ENCODE measurements at regions not wholly inside any gene's neighbourhood (a gene's known extent, or its start where the extent isn't known, plus 50 kb on each side); places are given as distances from the start of the nearest gene placed in this dataset.

DNA sequence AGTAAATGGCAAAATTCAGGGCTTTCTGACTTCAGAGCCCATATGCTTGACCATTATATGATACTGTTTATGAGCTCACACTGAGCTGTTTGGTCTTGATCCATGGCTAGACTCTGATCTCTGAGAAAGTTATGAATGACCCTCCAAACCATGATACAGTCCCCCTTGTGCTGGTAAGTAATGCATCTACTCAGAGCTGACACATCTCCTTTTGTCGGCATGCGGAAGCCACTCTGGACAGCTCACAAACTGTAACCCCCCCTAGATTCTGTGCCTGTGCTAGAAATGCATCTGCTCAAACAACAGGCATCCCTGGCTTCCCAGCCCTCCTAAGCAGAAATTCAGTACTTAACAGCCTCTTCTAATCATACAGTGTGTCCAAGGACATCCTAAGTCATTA, 150.8 kb upstream of the RAG2 start:
- Histone ChIP-seq H3K56ac (ENCODE audit: insufficient read length, low read depth, low read length) (no peak overlapping the region), H3K27ac (ENCODE audit: insufficient read length, low read depth, low read length) (no peak overlapping the region), H4K20me1 (ENCODE audit: control insufficient read depth, insufficient read depth, insufficient read length) (no peaks in the 10 kb centered on the region), H3K23me2 (ENCODE audit: insufficient read length, low read depth, low read length, poor library complexity, severe bottlenecking) (no peaks in the 10 kb centered on the region), H3K18ac (ENCODE audit: insufficient read length, low read depth, low read length) (no peak overlapping the region), H4K8ac (replicated peaks; ENCODE audit: insufficient read length, low read depth, low read length) (no peak overlapping the region), H3K4me1 (ENCODE audit: insufficient read depth, low read length) (no peaks in the 10 kb centered on the region; the same call in 1 of the 2 replicates), H4K5ac (ENCODE audit: insufficient read length, low read depth, low read length) (no peak overlapping the region), H3K9ac (ENCODE audit: extremely low read depth, insufficient read length, low read length) (no peak overlapping the region), H3K4ac (ENCODE audit: low read depth, low read length) (no peak overlapping the region), H3K79me1 (ENCODE audit: insufficient read depth, low read depth, low read length, poor library complexity, severe bottlenecking) (no peaks in the 10 kb centered on the region), H2AK5ac (ENCODE audit: insufficient read length, low read length) (no peak overlapping the region), H3K4me2 (ENCODE audit: insufficient read depth, insufficient read length, low read length) (no peak overlapping the region), H3T11ph (ENCODE audit: low read length) (no peak overlapping the region), H2BK15ac (ENCODE audit: low read depth, low read length) (no peak overlapping the region), H3K27me3 (ENCODE audit: insufficient read depth, low read length) (no peaks in the 10 kb centered on the region), H3K14ac (ENCODE audit: insufficient read depth, low read length) (no peak overlapping the region), H4K91ac (ENCODE audit: insufficient read length, low read depth, low read length) (no peak overlapping the region), H3K9me3 (ENCODE audit: control insufficient read depth, low read depth, low read length) (no peaks in the 10 kb centered on the region), H2BK120ac (ENCODE audit: low read depth, low read length, poor library complexity, severe bottlenecking) (no peak overlapping the region), H2BK5ac (ENCODE audit: insufficient read length, low read length) (no peak overlapping the region), H3K79me2 (ENCODE audit: insufficient read depth, low read length) (no peaks in the 10 kb centered on the region), H2BK20ac (ENCODE audit: low read depth, low read length, poor library complexity, severe bottlenecking) (no peak overlapping the region), H2AFZ (ENCODE audit: low read length) (no peak overlapping the region), H2BK12ac (ENCODE audit: insufficient read length, low read depth, low read length) (no peak overlapping the region), H3K23ac (ENCODE audit: insufficient read length, low read depth, low read length) (no peak overlapping the region)
- WGBS (ENCODE audit: extremely low coverage, insufficient read length, low lambda C conversion rate), result no CpG with 5 or more reads among the region's 2 CpGs
- H3K36me3 Mint-ChIP-seq (ENCODE audit: insufficient read depth in 1 of 3, low read depth in 3 of 3), result no peaks in the 10 kb centered on the region
- peaks cover 16 to 18% of the 10 kb centered on the region in 2 experiments for H3K4me1 Mint-ChIP-seq
- H3K9me3 Mint-ChIP-seq, result no peaks in the 10 kb centered on the region
- TF ChIP-seq, protein P1, sequence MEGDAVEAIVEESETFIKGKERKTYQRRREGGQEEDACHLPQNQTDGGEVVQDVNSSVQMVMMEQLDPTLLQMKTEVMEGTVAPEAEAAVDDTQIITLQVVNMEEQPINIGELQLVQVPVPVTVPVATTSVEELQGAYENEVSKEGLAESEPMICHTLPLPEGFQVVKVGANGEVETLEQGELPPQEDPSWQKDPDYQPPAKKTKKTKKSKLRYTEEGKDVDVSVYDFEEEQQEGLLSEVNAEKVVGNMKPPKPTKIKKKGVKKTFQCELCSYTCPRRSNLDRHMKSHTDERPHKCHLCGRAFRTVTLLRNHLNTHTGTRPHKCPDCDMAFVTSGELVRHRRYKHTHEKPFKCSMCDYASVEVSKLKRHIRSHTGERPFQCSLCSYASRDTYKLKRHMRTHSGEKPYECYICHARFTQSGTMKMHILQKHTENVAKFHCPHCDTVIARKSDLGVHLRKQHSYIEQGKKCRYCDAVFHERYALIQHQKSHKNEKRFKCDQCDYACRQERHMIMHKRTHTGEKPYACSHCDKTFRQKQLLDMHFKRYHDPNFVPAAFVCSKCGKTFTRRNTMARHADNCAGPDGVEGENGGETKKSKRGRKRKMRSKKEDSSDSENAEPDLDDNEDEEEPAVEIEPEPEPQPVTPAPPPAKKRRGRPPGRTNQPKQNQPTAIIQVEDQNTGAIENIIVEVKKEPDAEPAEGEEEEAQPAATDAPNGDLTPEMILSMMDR (conservative IDR thresholded peaks at IDR 0.05), result no peak
- no peak overlapping the region for H3K27ac Mint-ChIP-seq
- DNase-seq, result no peak
- peaks cover 10% of the 10 kb centered on the region for H3K27me3 Mint-ChIP-seq (ENCODE audit: low read depth)
- no peak overlapping the region for H3K4me3 Mint-ChIP-seq
